ENCODE measurements at regions not wholly inside any gene's neighbourhood (a gene's known extent, or its start where the extent isn't known, plus 50 kb on each side); places are given as distances from the start of the nearest gene placed in this dataset.

DNA sequence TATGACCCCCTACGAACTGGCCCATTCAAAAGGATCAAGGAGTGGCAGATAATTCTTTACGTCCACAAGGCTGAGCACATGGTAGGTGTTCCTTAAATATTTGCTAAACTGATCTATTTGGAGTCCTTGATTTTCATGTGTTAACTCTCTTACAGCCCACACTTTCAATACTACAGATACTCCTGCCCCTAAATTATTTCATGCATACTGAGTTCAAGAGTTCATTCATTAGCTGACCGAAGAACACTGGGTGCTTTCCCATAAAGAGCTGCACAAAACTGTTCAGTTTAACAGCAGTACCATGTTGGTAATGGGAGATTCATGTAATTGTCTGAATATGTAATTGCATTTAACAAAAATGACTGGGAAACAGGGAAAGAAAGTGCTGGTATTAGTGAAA lies 170.5 kb upstream of the ADO start:
- DNase-seq: no peak

DNA sequence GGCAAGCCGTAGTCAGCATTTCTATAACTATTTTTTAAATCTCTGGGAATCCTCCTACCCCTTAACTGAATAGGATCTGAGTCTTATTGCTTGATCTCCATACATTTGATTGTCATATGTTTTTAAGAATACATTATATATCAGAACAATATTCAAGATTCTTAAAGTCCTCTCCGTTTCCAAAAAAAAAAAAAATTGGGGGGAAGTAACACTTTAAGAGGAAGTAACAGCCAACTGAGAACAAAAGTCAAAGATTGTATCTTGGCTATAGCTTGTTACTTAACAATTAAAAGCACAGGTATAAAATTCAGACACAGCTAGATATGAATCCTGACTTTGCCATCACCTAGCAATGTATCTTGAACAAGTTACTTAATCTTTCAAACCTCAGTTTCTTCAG lies 169.9 kb upstream of the ADO start:
- no peak for DNase-seq

DNA sequence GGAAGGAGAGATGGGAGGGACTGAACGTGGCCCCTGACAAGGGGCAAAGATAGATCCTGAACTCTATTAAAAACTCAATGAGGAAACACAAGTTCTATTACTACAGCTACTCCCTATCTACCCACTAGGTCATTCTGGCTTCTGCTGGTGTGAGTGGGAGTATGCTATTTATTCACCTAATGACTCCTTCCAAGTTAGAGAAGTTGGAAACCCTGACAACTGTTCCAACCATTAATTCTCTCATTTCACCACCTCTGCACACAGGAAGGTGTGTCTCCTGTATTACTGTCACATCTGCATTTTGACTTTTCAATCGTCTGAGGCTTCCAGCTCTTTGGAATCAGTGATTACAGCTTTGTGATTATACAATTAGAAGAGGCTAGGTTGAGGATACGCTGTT lies 169.4 kb upstream of the ADO start:
- DNase-seq: no peak

DNA sequence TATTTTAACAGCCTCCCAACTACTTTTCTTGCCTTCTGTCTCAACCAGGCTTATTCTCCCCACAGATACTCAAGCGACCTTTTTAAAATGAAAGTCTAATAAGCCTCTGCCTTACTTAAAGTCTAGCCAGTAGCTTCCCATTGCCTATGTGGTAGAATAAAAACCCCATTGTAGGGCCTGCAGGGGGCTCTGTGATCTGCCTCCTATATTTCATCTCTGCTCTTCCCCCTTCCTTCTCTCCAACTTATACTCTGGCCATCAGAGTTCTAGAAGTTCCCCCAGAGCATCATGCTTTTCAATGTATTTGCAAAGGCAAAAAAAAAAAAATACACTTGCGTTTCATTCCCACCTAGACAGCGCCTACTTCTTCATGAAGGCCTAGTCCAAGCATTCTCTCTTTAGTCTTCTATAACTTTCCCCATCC lies 167.7 kb upstream of the ADO start:
- peak in 1 of 2 donors; percentile 41 for DNase-seq

DNA sequence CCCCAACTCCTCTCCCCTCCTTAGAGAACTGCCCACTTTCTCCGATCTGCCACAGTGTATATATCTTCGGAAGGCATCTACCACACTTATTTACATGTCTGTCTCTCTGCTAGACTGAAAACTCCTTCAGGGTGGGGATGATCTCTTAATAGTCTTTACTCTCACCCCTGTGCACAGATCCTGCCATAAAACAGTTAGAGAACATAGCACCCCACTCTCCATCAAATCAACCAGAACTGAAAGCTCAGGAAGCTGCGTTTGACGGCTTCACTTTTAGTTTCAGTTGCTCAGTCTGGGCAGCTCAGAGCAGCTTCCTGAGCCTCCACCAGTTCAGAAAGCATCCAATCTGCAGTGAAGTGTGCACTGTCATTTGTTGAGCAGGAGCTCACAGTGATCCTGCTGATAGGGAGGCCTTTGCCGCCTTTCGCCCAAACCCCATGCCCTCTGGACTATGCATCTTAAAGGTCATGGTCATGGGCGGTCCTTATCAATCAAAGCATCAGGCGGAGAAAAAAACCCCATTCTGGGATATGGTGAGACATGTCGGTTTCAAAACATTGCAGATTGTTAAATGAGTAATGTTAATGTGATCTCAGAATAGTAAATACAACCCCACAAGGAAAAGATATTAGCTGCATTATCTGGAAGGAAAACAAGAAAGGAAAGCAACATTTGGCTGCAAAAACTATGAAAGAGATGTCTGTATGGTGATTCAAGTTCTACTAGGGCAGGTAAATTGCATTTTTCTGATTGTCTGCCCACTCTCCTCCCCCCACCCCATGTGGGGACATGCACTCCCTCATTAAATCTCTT lies 167.1 kb upstream of the ADO start:
- DNase-seq: peak; percentile 72 to 79

DNA sequence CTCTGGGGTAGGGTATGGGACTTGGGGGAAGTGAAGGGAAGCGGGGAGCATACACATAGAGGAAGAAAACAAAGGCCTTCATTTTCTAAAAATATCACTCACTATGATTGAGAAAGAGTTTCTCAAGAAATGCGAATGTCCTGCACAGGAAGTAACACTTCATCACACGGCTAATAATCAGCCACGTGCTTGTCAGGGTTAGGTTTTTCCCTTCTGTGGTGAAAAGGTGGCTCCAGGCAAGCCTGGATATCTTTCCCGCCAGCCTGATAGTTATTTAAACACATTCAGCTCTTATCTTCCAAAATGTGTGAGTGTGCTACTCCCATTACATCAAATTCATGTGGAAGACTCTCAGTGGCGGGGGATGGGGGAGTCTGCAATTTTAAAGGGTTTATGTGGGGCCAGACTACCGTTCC lies 166.4 kb upstream of the ADO start:
- DNase-seq: peak; percentile 70 to 75

DNA sequence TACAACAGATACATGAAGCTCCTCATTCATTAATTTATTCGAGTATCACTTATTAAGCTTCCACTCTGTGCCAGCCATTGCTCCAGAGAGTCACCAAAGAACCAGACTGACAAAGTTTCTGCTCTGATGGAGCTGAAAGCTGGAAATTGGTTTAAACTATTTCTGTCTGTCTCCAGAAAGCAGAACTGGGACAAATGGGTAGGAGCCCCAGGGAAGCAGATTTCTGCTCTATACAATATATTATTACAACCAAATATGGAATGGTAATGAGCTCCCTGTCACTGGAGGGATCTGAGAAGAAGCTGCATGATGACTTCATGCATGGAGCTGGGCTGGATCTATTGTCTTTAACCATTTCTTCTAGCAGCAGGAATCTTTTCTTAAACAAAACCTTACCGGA lies 165.4 kb upstream of the ADO start:
- no peak for DNase-seq

DNA sequence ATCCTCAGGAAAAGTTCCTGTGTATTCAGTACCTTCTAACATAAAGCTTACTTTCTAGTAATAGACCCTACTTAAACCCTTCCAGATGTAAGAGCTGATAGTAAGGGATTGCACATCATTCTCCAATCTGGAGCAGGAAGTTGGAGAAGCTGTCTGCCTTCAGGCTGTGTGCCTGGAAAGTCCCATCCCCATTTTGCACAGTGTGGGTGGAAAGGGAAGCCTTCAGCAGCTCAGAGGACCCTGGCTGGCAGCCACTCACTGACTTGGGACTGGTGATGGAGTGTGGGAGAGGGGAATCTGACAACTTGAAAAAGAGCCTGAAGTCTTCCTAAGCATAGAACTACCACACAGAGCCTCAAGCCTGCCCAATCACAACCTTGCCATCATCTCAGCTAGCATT lies 164.1 kb upstream of the ADO start:
- no peak for DNase-seq

DNA sequence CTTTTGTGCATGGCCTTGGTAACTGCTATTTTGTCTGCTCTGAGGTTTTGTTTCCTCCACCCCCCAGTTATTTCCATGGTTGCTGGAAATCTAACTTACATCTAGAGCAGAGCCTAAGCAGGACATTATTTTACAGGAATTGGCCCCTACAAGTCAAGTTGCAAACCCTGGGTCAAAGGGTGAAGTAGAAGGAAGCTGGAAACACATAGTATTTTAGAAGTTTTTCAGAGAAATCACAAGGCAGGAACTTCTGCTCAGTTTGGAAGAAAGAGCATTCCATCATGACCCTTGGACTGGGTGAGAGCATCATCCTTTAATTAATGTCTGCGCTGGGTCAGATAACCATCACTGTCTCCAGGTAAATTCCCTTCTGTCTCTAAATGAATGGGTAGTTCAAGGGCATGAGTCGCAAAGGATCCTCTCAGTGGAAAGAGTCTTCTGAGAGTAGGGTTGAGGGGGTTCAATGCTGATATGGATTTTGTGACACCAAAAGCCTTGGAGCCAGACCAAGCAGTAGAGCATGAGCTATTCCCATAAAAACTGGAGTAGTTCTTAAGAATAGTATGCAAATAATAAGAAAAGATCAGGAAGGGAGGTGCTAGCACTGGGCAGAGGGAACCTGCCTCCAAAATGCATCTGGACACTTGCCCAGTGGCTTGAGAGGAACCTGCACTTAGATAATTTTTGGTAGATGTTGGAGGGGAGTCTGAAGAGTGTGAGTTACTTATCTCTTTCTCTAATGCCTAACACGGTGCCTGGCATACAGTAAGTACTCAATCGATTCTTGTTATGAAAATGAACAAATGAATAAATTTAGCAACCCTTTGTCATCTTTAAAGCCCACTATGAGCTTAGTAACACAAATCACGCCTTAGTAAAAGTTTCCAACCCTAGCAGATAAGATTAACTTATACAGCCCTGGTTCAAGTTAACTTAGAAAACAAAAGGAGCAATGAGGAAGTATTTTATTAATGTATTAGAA lies 160.6 kb upstream of the ADO start:
- no peak for DNase-seq

DNA sequence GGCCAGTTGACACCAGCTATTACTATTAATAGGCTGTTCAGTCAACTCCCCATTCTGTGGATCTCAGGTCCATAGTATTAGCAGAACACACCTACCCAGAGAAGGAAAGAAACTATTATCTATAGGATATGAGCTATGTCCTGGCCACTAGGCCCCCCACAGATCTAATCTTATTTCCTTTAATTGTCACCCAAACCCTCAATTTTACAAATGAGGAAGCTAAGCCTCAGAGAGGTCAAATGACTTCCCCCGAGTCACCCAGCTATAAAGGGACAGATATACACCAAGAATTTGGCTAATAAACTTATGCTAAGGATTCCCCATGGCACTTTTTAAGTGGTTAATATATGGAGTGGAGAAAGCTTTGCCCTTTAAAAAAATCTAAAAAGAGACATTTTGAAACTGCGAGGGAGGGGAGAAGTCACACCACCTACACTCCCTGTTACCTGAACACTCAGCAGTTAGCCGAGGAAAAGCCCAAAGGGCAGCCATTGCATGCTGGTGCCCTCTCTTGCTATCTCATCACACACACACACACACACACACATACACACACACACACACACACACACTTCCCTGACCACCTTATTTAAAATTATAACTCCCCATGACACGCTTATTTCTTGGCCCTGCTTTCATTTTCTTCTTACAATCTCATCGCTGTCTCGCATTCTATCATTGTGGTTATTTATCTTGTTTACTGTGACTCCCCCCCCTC lies 157.0 kb upstream of the ADO start:
- no peak for DNase-seq

DNA sequence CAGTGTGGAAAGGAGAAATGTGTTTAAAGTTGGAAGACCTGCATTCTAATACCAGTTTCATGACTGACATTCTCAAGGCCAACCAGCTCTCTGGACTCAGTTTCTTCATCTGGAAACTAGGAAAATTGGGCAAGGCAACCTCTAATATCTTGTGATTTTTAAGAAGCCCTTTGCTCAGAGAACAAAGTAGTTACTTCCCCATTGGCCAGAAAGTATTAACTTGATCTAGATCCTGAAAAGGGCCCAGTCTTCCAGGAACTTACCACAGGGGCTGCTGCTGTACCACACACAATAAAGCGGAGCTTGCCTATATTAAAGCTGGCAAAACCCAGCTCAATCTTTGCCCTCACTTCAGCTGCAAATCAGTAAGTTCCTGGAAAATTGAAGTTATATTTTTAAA lies 155.6 kb upstream of the ADO start:
- DNase-seq: no peak

DNA sequence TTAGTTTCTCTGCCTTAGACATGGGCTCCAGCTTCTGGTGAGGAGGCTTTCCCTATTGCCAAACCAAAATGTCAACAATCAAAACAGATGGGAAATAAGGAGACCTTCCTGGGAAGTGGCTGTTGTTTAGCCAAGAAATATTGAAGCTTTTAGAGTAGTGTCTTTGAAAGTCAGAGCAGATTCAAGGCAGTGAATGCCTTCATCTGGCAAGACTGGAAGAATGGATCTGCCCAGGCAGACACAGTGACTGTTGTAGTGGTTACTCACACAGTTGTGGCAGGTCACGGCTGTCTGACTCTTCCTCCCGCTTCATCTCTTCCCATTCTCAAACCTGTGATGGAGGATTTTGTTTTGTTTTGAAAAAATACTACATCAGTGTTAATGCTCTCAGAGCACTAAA lies 154.1 kb upstream of the ADO start:
- no peak for DNase-seq

DNA sequence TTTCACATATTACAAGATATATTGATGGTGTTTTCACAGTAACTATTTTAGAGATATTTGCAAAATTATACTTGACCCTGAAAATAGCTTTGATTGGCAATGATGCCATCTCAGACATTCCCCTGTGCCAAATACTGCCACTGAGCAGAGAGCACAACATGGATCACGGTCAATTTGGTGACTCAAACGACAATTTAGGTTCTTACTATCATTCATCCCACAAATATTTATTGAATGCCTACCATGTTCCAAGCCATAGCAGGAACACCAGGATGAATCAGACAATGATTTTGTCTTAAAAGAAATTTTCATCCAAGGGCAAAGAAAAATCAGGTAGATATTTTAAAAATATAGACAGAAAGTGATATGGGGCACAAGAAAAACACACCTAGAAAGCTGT lies 153.2 kb upstream of the ADO start:
- DNase-seq: no peak

DNA sequence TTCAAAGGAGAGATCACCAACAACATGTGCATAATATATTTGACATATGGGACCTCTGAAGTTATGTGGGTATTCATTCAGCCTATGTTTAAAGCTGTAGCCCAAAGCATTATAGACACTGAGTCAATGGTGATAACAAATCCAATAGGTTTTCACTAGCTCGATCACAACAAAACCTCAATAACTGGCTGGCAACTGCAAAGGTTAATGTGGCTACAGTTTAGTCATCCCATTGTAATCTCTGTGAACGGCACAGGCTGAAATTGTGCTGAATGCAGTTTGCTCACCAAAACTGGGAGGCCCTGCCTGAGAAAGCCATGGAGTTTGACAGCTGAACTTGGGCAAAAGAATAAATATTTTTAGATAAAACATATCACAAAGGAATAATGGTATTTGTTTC lies 152.4 kb upstream of the ADO start:
- no peak for DNase-seq

DNA sequence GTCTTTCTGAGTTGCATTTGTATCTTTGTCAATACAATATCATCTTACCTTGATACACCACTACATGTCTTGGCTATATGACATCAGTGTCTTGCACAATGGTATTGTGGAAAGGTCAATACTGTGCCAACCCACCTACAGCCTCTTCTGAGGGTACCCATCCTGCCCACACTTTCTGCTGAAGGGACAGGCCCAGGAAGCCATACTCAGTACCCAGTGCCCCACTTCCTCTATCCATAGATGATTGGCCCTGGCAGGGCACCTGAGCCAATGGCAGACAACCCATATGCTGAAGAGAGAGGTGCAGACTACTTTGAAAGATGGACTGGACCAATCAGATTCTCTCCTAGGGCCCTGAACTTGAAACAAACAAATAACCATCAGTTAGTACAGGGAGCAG lies 152.0 kb upstream of the ADO start:
- no peak for DNase-seq

DNA sequence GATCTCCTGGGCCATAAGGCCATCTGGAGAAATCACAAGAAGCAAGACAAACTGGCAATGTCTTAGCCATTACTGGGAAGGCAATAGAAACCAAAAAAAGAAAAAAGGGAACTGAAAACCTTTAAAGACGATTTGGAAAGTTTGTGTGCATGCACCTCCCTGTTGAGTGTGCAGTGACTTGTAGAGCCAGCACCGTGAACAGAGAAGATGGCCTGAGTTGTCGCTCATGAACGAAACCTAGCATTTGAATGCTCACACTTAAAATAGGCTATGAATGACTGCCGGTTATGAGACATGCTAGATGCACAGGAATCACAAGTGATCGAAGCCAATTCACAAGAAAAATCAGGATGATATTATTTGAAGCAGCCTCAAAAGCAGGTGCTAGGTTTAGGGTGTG lies 151.3 kb upstream of the ADO start:
- peak in 1 of 2 donors; percentile 64 for DNase-seq

DNA sequence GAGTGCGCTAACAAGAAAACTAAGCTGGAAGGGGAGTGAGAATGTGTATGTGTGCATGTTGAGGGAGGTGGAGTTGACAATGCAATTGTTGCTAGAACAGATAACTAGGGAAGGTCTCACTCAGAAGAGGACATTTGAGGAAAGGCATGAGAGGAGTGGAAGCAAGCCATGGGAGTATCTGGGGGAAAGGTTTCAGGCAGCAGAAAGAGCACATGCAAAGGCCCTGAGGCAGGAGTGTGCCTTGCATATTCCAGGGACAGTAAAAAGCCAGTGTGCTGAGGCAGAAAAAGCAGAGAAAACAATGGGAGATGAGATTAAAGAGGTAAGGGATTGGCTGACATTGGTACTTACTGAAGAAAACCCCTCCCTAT lies 149.6 kb upstream of the ADO start:
- DNase-seq: no peak

DNA sequence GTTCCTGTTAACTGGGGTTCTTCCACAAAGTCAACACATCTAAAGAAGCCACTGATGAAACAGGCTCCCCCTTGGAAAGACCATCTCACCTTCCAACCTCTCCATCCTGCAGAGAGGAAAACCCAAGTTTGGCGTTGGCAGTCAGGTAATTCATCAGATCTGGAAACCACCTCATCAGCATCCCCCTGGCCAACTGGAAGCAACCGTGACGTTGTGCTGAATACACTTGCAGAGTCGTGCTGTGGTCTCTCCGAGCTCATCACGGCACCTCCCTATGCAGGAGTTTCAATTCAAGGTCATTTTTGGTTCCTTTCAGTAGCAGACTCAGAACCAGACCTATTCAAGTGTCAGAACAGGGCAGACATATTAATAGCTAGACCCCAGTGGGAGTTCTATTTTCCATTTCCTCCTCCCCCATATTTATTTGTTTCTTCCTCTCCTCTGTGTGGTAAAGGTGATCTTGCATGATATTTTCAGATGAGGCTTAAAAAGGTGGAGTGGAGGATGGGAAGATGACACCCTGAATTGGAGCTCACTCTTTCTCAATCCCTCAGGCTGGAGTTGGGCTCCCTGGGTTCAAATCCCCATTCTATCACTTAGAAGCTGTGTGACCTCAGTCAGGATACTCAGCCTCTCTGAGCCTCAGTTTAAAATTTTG lies 149.1 kb upstream of the ADO start:
- no peak for DNase-seq

DNA sequence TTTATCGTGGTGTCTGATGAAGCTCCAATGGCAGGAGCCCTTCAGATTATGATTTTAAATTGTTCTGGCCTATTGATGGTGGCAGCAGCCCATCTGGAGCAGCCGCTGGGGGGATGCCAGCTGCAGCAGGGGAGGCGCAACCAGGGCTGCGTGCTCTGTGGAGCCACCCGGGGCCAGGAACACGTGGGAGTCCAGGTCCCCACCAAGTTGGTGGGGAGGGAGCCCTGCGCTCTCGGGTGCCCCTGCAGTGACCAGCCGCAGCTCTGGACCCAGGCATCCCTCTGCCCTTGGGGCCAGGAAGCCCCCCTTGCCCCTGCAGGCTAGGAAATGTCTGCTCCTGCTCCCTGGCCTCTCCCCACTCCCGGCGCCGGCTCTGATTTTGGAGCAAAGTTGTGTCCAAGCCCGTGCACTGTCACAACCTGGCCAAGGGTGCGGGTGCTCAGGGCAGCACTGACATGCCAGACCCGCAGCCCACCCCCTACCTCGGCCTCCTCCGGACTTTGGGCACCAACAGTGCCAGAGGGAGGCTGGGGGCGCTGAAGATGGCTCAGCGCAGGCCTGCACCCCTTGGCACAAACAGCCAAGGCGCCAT lies 147.2 kb upstream of the ADO start:
- no peak for DNase-seq

DNA sequence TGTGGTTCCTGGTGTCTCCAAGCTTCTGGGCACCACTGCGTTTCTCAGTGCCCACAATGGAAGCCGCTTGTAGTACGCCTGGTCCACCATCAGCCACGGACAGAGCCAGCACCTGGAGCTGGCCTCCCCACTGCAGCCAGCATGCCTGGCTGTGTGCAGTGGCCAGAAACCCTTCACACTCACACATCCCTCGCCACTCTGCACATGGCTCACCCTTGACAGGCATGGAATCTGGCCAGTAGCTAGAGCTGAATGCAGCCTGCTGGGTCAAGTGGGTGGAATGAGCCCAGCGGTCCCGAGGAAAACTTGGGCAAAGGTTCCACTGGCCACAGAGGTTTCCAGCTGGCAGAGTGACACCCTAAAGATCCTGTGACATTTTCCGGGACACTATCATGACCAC lies 146.0 kb upstream of the ADO start:
- DNase-seq: no peak

DNA sequence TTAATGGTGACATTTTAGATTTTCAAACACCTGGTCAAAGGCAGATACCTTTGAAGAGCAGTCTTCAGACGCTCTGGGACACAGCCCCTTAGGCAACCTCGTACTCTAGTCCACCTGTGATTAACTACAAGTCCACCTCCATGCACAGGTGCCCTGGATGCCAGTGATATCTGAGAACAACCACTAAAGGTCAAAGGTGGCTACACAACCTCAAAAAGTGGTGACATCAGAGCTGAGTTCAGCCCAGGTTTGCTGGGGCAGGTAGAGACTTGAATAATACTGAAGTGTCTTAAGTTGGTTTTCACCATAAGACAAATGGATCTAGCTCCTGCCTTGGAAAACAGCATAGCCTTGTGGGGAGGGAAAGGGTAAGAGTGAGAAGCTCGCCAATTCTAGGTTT lies 143.4 kb upstream of the ADO start:
- no peak for DNase-seq

DNA sequence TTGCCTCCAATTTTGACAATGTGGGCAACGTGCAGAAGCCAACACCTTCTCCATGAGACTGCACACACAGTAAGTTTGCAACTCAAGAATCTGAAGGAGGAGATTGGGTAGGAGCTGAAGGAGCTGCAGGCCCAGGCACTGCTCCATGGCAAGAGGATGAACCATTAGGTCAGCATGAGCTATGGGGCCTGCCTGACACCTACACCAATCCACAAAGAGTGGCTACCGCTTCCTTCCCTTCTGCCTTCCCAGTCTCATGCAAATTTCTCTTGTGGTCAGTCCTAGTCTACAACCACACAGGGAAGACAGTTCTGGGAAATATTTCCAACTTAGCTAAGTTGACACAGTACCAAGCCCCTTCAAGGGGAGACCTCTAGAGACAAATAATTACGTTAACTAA lies 142.0 kb upstream of the ADO start:
- no peak for DNase-seq

DNA sequence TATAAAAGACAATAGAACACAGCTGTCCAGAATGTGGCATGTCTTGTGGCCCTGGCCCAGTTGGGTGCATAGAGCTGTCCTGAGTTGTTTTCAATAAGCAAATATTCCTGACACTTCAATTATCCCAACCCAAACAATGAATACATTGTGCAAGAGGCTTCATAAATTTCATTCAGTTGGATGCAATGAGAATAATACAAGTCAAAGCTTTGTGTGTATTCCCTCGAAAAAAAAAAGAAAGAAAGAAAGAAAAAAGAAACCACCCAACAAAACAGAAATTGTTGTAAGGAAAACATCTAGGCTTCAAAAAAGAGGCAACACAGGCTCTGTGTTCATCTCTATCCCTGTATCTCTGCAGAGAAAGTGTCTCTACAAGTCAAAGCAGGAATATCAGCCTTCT lies 138.7 kb upstream of the ADO start:
- DNase-seq: no peak
